ENCODE measurements at regions not wholly inside any gene's neighbourhood (a gene's known extent, or its start where the extent isn't known, plus 50 kb on each side); places are given as distances from the start of the nearest gene placed in this dataset.

- TF ChIP-seq CTCF (IDR thresholded peaks at IDR 0.05) (no peak), POLR2AphosphoS5 (IDR thresholded peaks at IDR 0.05) (no peak), POLR2A (IDR thresholded peaks at IDR 0.05) (no peak)
Observed at GRCh38 chr5:4653475-4653874, 486.7 kb upstream of the ADAMTS16 start.

Data from prostate gland (tissue), 2 donors.